GM12875 (cell line): ENCODE measurements at regions not wholly inside any gene's neighbourhood (a gene's known extent, or its start where the extent isn't known, plus 50 kb on each side); places are given as distances from the start of the nearest gene placed in this dataset.

Source experiments
- H3K4me3 ChIP-seq: one replicate; pipeline ENCODE4 v1.5.1; 2011; ENCODE audit warnings: low read depth, low read length, control low read depth
- CTCF ChIP-seq: IDR thresholded peaks from 2 replicates; pipeline ENCODE4 v1.5.1; 2011; ENCODE audit warnings: low read depth, mild to moderate bottlenecking, control low read depth, inconsistent platforms, low read length, moderate library complexity, borderline replicate concordance; ENCODE audit not compliant: insufficient read depth

GRCh38 chr6:148223424-148223842 is 119.2 kb upstream of the SASH1 start:
- no peak overlapping the region for H3K4me3 ChIP-seq
- no peak for TF ChIP-seq CTCF

GRCh38 chr6:148225871-148226270 is 116.8 kb upstream of the SASH1 start:
- no peak for TF ChIP-seq CTCF
- no peak overlapping the region for H3K4me3 ChIP-seq

GRCh38 chr6:148226284-148226683 is 116.4 kb upstream of the SASH1 start:
- TF ChIP-seq CTCF = no peak
- no peak overlapping the region for H3K4me3 ChIP-seq

GRCh38 chr6:148231572-148231971 is 111.1 kb upstream of the SASH1 start:
- H3K4me3 ChIP-seq = no peak overlapping the region
- TF ChIP-seq CTCF = no peak

- no peak for TF ChIP-seq CTCF
- no peak overlapping the region for H3K4me3 ChIP-seq
These were observed 107.2 kb upstream of the SASH1 start for GRCh38 chr6:148235446-148235845.

- no peak for TF ChIP-seq CTCF
- no peak overlapping the region for H3K4me3 ChIP-seq
These were observed 103.9 kb upstream of the SASH1 start for GRCh38 chr6:148238713-148239112.

- H3K4me3 ChIP-seq = no peak overlapping the region
- no peak for TF ChIP-seq CTCF
These were observed 103.4 kb upstream of the SASH1 start for GRCh38 chr6:148239215-148239614.
